Tibial artery (tissue), 4 donors: ENCODE measurements at regions not wholly inside any gene's neighbourhood (a gene's known extent, or its start where the extent isn't known, plus 50 kb on each side); places are given as distances from the start of the nearest gene placed in this dataset.

Experiments used
- DNase-seq, 2 donors: peaks; one replicate each; pipeline ENCODE4 v3.0.0-alpha.2; 2019
- H3K27ac ChIP-seq, 2 donors: fragments of 200-600 bp; sonication (generic) in 1 of 2; 1 replicate in 1 of 2; 2 replicates in 1 of 2; pipeline ENCODE4 v1.5.1; 2018 to 2019; ENCODE audit warnings: mild to moderate bottlenecking in 1 of 2
- H3K27me3 ChIP-seq, 2 donors: fragments of 200-600 bp; sonication (generic) in 1 of 2; one replicate each; pipeline versions ENCODE4 v1.5.1 to v1.6.0; 2016 to 2019
- H3K36me3 ChIP-seq, 3 donors: fragments of 200-600 bp; sonication (generic) in 2 of 3; one replicate each; pipeline ENCODE4 v1.5.1; 2016 to 2019; ENCODE audit warnings: mild to moderate bottlenecking in 2 of 3
- H3K4me1 ChIP-seq, 4 donors: fragments of 200-600 bp; sonication (generic) in 2 of 4; 1 replicate in 3 of 4; 2 replicates in 1 of 4; pipeline ENCODE4 v1.5.1; 2016 to 2019
- H3K4me3 ChIP-seq, 2 donors: fragments of 200-600 bp; sonication (generic) in 1 of 2; 1 replicate in 1 of 2; 2 replicates in 1 of 2; pipeline ENCODE4 v1.5.1; 2018 to 2019; ENCODE audit warnings: mild to moderate bottlenecking in 2 of 2
- H3K9me3 ChIP-seq, 3 donors: fragments of 200-600 bp; sonication (generic) in 1 of 3; one replicate each; pipeline ENCODE4 v1.5.1; 2016 to 2019
- CTCF ChIP-seq, 2 experiments: fragments of 200-600 bp in 1 of 2; fragments of 450-650 bp in 1 of 2; IDR thresholded peaks; one replicate each; pipeline ENCODE4 v1.5.1; 2017 to 2019; ENCODE audit warnings: antibody characterized with exemption in 2 of 2, mild to moderate bottlenecking in 1 of 2, moderate library complexity in 1 of 2
- intact Hi-C: fragments of 100-400 bp; cut with DNase I; formaldehyde crosslinking; loops from one replicate; pipeline ENCODE4 v1.15.0; 2023; ENCODE audit warnings: low total_unique reads

GRCh38 chr7:106471021-106471420 lies 186.2 kb upstream of the NAMPT start:
- no peak for TF ChIP-seq CTCF (IDR thresholded peaks at IDR 0.05)
- peaks cover 0 to 16% (median 10%) of the 10 kb centered on the region in 4 donors for H3K4me1 ChIP-seq
- DNase-seq: no peak
- no peaks in the 10 kb centered on the region for H3K36me3 ChIP-seq
- no peak overlapping the region for H3K27ac ChIP-seq
- H3K9me3 ChIP-seq: no peaks in the 10 kb centered on the region
- intact Hi-C loops: no loop called here
- no peaks in the 10 kb centered on the region for H3K27me3 ChIP-seq
- no peak overlapping the region for H3K4me3 ChIP-seq

GRCh38 chr7:106466867-106467266 lies 182.1 kb upstream of the NAMPT start:
- H3K27me3 ChIP-seq: no peaks in the 10 kb centered on the region
- H3K4me3 ChIP-seq: no peak overlapping the region
- no peak for TF ChIP-seq CTCF (IDR thresholded peaks at IDR 0.05)
- H3K9me3 ChIP-seq: no peaks in the 10 kb centered on the region
- intact Hi-C loops: no loop called here
- H3K36me3 ChIP-seq: no peaks in the 10 kb centered on the region
- peaks cover 0 to 45% (median 30%) of the 10 kb centered on the region in 4 donors for H3K4me1 ChIP-seq
- DNase-seq: no peak
- peak overlapping the region; percentile 78 to 80 for H3K27ac ChIP-seq

GRCh38 chr7:106465704-106466468 lies 181.1 kb upstream of the NAMPT start:
- H3K9me3 ChIP-seq: no peaks in the 10 kb centered on the region
- H3K4me3 ChIP-seq: no peak overlapping the region
- H3K27me3 ChIP-seq: no peaks in the 10 kb centered on the region
- DNase-seq: peak in 1 of 2 donors; percentile 83
- H3K36me3 ChIP-seq: no peaks in the 10 kb centered on the region
- intact Hi-C loops: no loop called here
- H3K27ac ChIP-seq: peak overlapping the region; percentile 78 to 80
- TF ChIP-seq CTCF (IDR thresholded peaks at IDR 0.05): no peak
- H3K4me1 ChIP-seq: peaks cover 0 to 45% (median 31%) of the 10 kb centered on the region in 4 donors

- Histone ChIP-seq H3K36me3 (no peaks in the 10 kb centered on the region), H3K9me3 (no peaks in the 10 kb centered on the region), H3K4me1 (peaks cover 0 to 45% (median 31%) of the 10 kb centered on the region in 4 donors), H3K4me3 (no peak overlapping the region), H3K27ac (peak overlapping the region; percentile 78 to 80), H3K27me3 (no peaks in the 10 kb centered on the region)
- no peak for TF ChIP-seq CTCF (IDR thresholded peaks at IDR 0.05)
- DNase-seq: no peak
- intact Hi-C loops: no loop called here
Observed at GRCh38 chr7:106464651-106465050, 179.9 kb upstream of the NAMPT start.

- intact Hi-C loops: no loop called here
- TF ChIP-seq CTCF (IDR thresholded peaks at IDR 0.05): no peak
- peak overlapping the region; percentile 78 to 80 for H3K27ac ChIP-seq
Observed at GRCh38 chr7:106463851-106464611, 179.2 kb upstream of the NAMPT start.

More at GRCh38 chr7:106463851-106464611, 179.2 kb upstream of the NAMPT start:
- no peak for DNase-seq
- Histone ChIP-seq H3K4me3 (no peak overlapping the region), H3K27me3 (no peaks in the 10 kb centered on the region), H3K36me3 (no peaks in the 10 kb centered on the region), H3K4me1 (peaks cover 0 to 45% (median 31%) of the 10 kb centered on the region in 4 donors), H3K9me3 (no peaks in the 10 kb centered on the region)
